DMS79 treated with DMSO at 0.1 percent for 48 hours (cell line): ENCODE measurements at regions not wholly inside any gene's neighbourhood (a gene's known extent, or its start where the extent isn't known, plus 50 kb on each side); places are given as distances from the start of the nearest gene placed in this dataset.

Experiments used
- DNase-seq: peaks from one replicate; lab custom pipeline; 2025; lab: John Stamatoyannopoulos, UW

- DNase-seq: peak; percentile 44
Observed at GRCh38 chr11:35077709-35078469, 61.1 kb upstream of the CD44 start.

GRCh38 chr11:35078470-35078735 is 60.6 kb upstream of the CD44 start:
- DNase-seq: no peak

- DNase-seq: no peak
Observed at GRCh38 chr11:35079611-35080010, 59.4 kb upstream of the CD44 start.

- DNase-seq: peak; percentile 32
Observed at GRCh38 chr11:35082321-35083180, 56.4 kb upstream of the CD44 start.

GRCh38 chr11:35083181-35083430 is 55.9 kb upstream of the CD44 start:
- no peak for DNase-seq

- DNase-seq: peak; percentile 98
Observed at GRCh38 chr11:35083431-35084238, 55.3 kb upstream of the CD44 start.

GRCh38 chr11:35084817-35085440 is 54.0 kb upstream of the CD44 start:
- no peak for DNase-seq

GRCh38 chr11:35085531-35086165 is 53.3 kb upstream of the CD44 start:
- DNase-seq: no peak

- no peak for DNase-seq
Observed at GRCh38 chr11:35087648-35088047, 51.3 kb upstream of the CD44 start.

- no peak for DNase-seq
Observed at GRCh38 chr11:35088226-35088625, 50.7 kb upstream of the CD44 start.

- DNase-seq: no peak
Observed at GRCh38 chr11:35088676-35089075, 50.3 kb upstream of the CD44 start.
